ENCODE measurements at regions not wholly inside any gene's neighbourhood (a gene's known extent, or its start where the extent isn't known, plus 50 kb on each side); places are given as distances from the start of the nearest gene placed in this dataset.

- Mint-ChIP-seq H3K4me3 (no peak overlapping the region), H3K27me3 (no peaks in the 10 kb centered on the region), H3K36me3 (no peaks in the 10 kb centered on the region), H3K9me3 (peaks cover 11 to 21% (median 15%) of the 10 kb centered on the region in 3 donors), H3K27ac (no peak overlapping the region), H3K4me1 (no peaks in the 10 kb centered on the region)
- no peak overlapping the region for H3K27ac ChIP-seq (ENCODE audit: low read length)
- no peak overlapping the region for H3K4me3 ChIP-seq (ENCODE audit: control insufficient read depth in 1 of 2, extremely low read depth in 1 of 2, low read length in 1 of 2)
- no peaks in the 10 kb centered on the region for H3K27me3 ChIP-seq (replicated peaks in 1 of 2; ENCODE audit: control insufficient read depth in 2 of 2, extremely low read depth in 1 of 2, insufficient read depth in 2 of 2, low read length in 1 of 2)
- H3K36me3 ChIP-seq (ENCODE audit: control insufficient read depth in 2 of 2, extremely low read depth in 1 of 2, insufficient read depth in 1 of 2, low read length in 1 of 2), result no peaks in the 10 kb centered on the region
- no peaks in the 10 kb centered on the region for H3K9me3 ChIP-seq
- ATAC-seq (replicated peaks in 1 of 4) (no peak), DNase-seq (no peak)
- ChIA-PET POLR2A (no interaction called here), CTCF (no interaction called here)
- WGBS (ENCODE audit: insufficient coverage), result 100% methylated on average over 1 of the region's 5 CpGs
- no peaks in the 10 kb centered on the region for H3K4me1 ChIP-seq (ENCODE audit: control insufficient read depth in 1 of 2, extremely low read depth in 1 of 2, insufficient read depth in 2 of 2, low read length in 2 of 2)
Measured at GRCh38 chr9:16974436-16974835, 104.0 kb upstream of the BNC2 start.

DNA sequence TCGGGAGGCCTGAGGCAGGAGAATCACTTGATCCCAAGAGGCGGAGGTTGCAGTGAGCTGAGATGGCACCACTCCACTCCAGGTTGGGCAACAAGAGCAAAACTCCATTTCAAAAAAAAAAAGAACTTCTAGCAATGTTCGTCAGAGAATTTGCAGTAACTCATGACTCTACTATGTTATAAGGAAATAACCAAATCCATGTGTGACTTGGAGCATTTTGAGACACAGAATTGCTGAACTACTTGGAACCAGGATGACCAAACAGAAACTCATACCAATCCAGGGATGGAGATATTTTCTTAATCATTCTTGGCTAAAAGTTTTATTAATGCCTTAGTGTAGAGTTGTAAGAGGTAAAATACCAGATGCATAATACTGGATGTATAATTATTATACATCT is 99.9 kb upstream of the BNC2 start:
- H3K4me3 ChIP-seq (ENCODE audit: control insufficient read depth in 1 of 2, extremely low read depth in 1 of 2, low read length in 1 of 2), result no peak overlapping the region
- no peak overlapping the region for H3K27ac Mint-ChIP-seq

GRCh38 chr9:16964228-16964627 is 93.8 kb upstream of the BNC2 start:
- no peak overlapping the region for H3K4me3 Mint-ChIP-seq
- no peak overlapping the region for H3K27ac Mint-ChIP-seq
- no peaks in the 10 kb centered on the region for H3K27me3 ChIP-seq (replicated peaks in 1 of 2; ENCODE audit: control insufficient read depth in 2 of 2, extremely low read depth in 1 of 2, insufficient read depth in 2 of 2, low read length in 1 of 2)
- POLR2A ChIA-PET, result no interaction called here
- H3K36me3 Mint-ChIP-seq, result no peaks in the 10 kb centered on the region
- H3K9me3 ChIP-seq, result no peaks in the 10 kb centered on the region
- WGBS (ENCODE audit: insufficient coverage), result no CpG with 5 or more reads among the region's 10 CpGs
- no peaks in the 10 kb centered on the region for H3K27me3 Mint-ChIP-seq
- no peaks in the 10 kb centered on the region for H3K4me1 Mint-ChIP-seq
- H3K27ac ChIP-seq (ENCODE audit: low read length), result no peak overlapping the region
- no peak overlapping the region for H3K4me3 ChIP-seq (ENCODE audit: control insufficient read depth in 1 of 2, extremely low read depth in 1 of 2, low read length in 1 of 2)
- peaks cover 15 to 33% (median 25%) of the 10 kb centered on the region in 3 donors for H3K9me3 Mint-ChIP-seq
- H3K4me1 ChIP-seq (ENCODE audit: control insufficient read depth in 1 of 2, extremely low read depth in 1 of 2, insufficient read depth in 2 of 2, low read length in 2 of 2), result no peaks in the 10 kb centered on the region
- H3K36me3 ChIP-seq (ENCODE audit: control insufficient read depth in 2 of 2, extremely low read depth in 1 of 2, insufficient read depth in 1 of 2, low read length in 1 of 2), result no peaks in the 10 kb centered on the region
- ATAC-seq (replicated peaks in 1 of 4), result no peak
- CTCF ChIA-PET, result no interaction called here
- no peak for DNase-seq

More for the DNA sequence above, 99.9 kb upstream of the BNC2 start:
- POLR2A ChIA-PET, result no interaction called here
- no peak for DNase-seq
- Histone ChIP-seq H3K36me3 (ENCODE audit: control insufficient read depth in 2 of 2, extremely low read depth in 1 of 2, insufficient read depth in 1 of 2, low read length in 1 of 2) (no peaks in the 10 kb centered on the region), H3K4me1 (ENCODE audit: control insufficient read depth in 1 of 2, extremely low read depth in 1 of 2, insufficient read depth in 2 of 2, low read length in 2 of 2) (no peaks in the 10 kb centered on the region), H3K27ac (ENCODE audit: low read length) (no peak overlapping the region), H3K9me3 (no peaks in the 10 kb centered on the region), H3K27me3 (replicated peaks in 1 of 2; ENCODE audit: control insufficient read depth in 2 of 2, extremely low read depth in 1 of 2, insufficient read depth in 2 of 2, low read length in 1 of 2) (no peaks in the 10 kb centered on the region)
- WGBS (ENCODE audit: insufficient coverage), result 20% methylated on average over 1 of the region's 3 CpGs
- CTCF ChIA-PET, result no interaction called here
- no peak overlapping the region for H3K4me3 Mint-ChIP-seq
- H3K9me3 Mint-ChIP-seq, result peaks cover 18 to 22% (median 20%) of the 10 kb centered on the region in 3 donors
- H3K36me3 Mint-ChIP-seq, result no peaks in the 10 kb centered on the region
- no peak for ATAC-seq (replicated peaks in 1 of 4)
- no peaks in the 10 kb centered on the region for H3K4me1 Mint-ChIP-seq
- H3K27me3 Mint-ChIP-seq, result no peaks in the 10 kb centered on the region

DNA sequence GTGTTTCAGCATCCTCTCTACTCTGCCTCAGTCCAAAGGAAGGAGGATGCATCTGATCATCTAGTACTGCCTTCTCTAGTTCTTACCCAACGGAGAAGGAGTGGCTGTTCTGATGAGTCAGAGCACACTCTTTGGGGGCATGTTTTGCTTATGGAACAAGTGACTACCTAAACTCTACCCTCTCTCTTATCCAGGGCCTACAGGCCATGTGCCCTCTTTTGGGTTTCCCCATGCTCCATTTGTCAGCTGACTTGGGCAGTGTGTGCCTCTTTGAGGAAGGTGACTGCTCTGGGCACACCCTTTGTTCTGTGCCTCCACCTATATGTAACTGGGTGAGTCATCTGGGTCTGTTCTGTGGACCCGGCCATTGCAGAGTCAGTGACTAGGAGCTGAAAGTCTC is 89.6 kb upstream of the BNC2 start:
- no peaks in the 10 kb centered on the region for H3K27me3 ChIP-seq (replicated peaks in 1 of 2; ENCODE audit: control insufficient read depth in 2 of 2, extremely low read depth in 1 of 2, insufficient read depth in 2 of 2, low read length in 1 of 2)
- no peak overlapping the region for H3K27ac ChIP-seq (ENCODE audit: low read length)
- CTCF ChIA-PET, result no interaction called here
- H3K9me3 ChIP-seq, result no peaks in the 10 kb centered on the region
- Mint-ChIP-seq H3K27ac (no peak overlapping the region), H3K4me3 (no peak overlapping the region), H3K9me3 (peaks cover 16 to 30% (median 17%) of the 10 kb centered on the region in 3 donors), H3K27me3 (no peaks in the 10 kb centered on the region), H3K4me1 (no peaks in the 10 kb centered on the region), H3K36me3 (no peaks in the 10 kb centered on the region)
- WGBS (ENCODE audit: insufficient coverage), result 88% methylated on average over 1 of the region's 2 CpGs
- DNase-seq (no peak), ATAC-seq (replicated peaks in 1 of 4) (no peak)
- H3K36me3 ChIP-seq (ENCODE audit: control insufficient read depth in 2 of 2, extremely low read depth in 1 of 2, insufficient read depth in 1 of 2, low read length in 1 of 2), result no peaks in the 10 kb centered on the region
- no peaks in the 10 kb centered on the region for H3K4me1 ChIP-seq (ENCODE audit: control insufficient read depth in 1 of 2, extremely low read depth in 1 of 2, insufficient read depth in 2 of 2, low read length in 2 of 2)
- POLR2A ChIA-PET, result no interaction called here
- no peak overlapping the region for H3K4me3 ChIP-seq (ENCODE audit: control insufficient read depth in 1 of 2, extremely low read depth in 1 of 2, low read length in 1 of 2)

- no peak overlapping the region for H3K4me3 ChIP-seq (ENCODE audit: control insufficient read depth in 1 of 2, extremely low read depth in 1 of 2, low read length in 1 of 2)
- no peaks in the 10 kb centered on the region for H3K36me3 ChIP-seq (ENCODE audit: control insufficient read depth in 2 of 2, extremely low read depth in 1 of 2, insufficient read depth in 1 of 2, low read length in 1 of 2)
- H3K27ac ChIP-seq (ENCODE audit: low read length), result no peak overlapping the region
- no peaks in the 10 kb centered on the region for H3K4me1 ChIP-seq (ENCODE audit: control insufficient read depth in 1 of 2, extremely low read depth in 1 of 2, insufficient read depth in 2 of 2, low read length in 2 of 2)
- Mint-ChIP-seq H3K27me3 (no peaks in the 10 kb centered on the region), H3K27ac (no peak overlapping the region), H3K9me3 (peaks cover 16 to 34% (median 17%) of the 10 kb centered on the region in 3 donors), H3K36me3 (no peaks in the 10 kb centered on the region), H3K4me1 (no peaks in the 10 kb centered on the region), H3K4me3 (no peak overlapping the region)
- no peaks in the 10 kb centered on the region for H3K27me3 ChIP-seq (replicated peaks in 1 of 2; ENCODE audit: control insufficient read depth in 2 of 2, extremely low read depth in 1 of 2, insufficient read depth in 2 of 2, low read length in 1 of 2)
- ChIA-PET POLR2A (no interaction called here), CTCF (no interaction called here)
- no peak for DNase-seq
- no peaks in the 10 kb centered on the region for H3K9me3 ChIP-seq
- no peak for ATAC-seq (replicated peaks in 1 of 4)
Measured at GRCh38 chr9:16959391-16959790, 88.9 kb upstream of the BNC2 start.

DNA sequence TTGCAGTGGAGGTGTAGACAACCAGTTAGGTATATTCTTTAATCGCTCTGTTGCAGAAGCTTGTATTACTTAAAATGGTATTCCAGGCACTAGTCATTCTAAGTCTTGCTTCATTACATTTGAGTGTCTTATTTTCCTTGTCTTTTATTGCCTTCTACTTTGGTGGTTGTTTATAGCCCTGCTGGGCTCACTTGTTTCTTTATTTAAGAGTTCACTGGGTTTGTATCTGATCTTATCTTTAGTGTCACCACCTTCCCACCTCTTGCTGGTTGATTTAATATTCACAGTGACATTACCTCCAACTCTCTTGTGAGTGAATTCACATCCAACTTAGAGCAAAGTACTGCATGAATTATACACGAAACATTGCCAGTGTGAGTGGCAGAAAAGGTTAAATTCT is 83.6 kb upstream of the BNC2 start:
- Mint-ChIP-seq H3K9me3 (peaks cover 0 to 7% (median 6%) of the 10 kb centered on the region in 3 donors), H3K36me3 (no peaks in the 10 kb centered on the region), H3K4me1 (no peaks in the 10 kb centered on the region), H3K4me3 (no peak overlapping the region), H3K27me3 (no peaks in the 10 kb centered on the region), H3K27ac (no peak overlapping the region)
- Histone ChIP-seq H3K4me3 (ENCODE audit: control insufficient read depth in 1 of 2, extremely low read depth in 1 of 2, low read length in 1 of 2) (no peak overlapping the region), H3K27me3 (replicated peaks in 1 of 2; ENCODE audit: control insufficient read depth in 2 of 2, extremely low read depth in 1 of 2, insufficient read depth in 2 of 2, low read length in 1 of 2) (no peaks in the 10 kb centered on the region), H3K9me3 (no peaks in the 10 kb centered on the region), H3K4me1 (ENCODE audit: control insufficient read depth in 1 of 2, extremely low read depth in 1 of 2, insufficient read depth in 2 of 2, low read length in 2 of 2) (no peaks in the 10 kb centered on the region), H3K36me3 (ENCODE audit: control insufficient read depth in 2 of 2, extremely low read depth in 1 of 2, insufficient read depth in 1 of 2, low read length in 1 of 2) (no peaks in the 10 kb centered on the region), H3K27ac (ENCODE audit: low read length) (no peak overlapping the region)
- no peak for DNase-seq
- ChIA-PET POLR2A (no interaction called here), CTCF (no interaction called here)
- no CpG with 5 or more reads among the region's 2 CpGs for WGBS (ENCODE audit: insufficient coverage)
- ATAC-seq (replicated peaks in 1 of 4), result no peak

GRCh38 chr9:16951502-16951901 is 81.0 kb upstream of the BNC2 start:
- Histone ChIP-seq H3K4me3 (ENCODE audit: control insufficient read depth in 1 of 2, extremely low read depth in 1 of 2, low read length in 1 of 2) (no peak overlapping the region), H3K9me3 (no peaks in the 10 kb centered on the region), H3K27ac (ENCODE audit: low read length) (no peak overlapping the region), H3K27me3 (replicated peaks in 1 of 2; ENCODE audit: control insufficient read depth in 2 of 2, extremely low read depth in 1 of 2, insufficient read depth in 2 of 2, low read length in 1 of 2) (no peaks in the 10 kb centered on the region), H3K36me3 (ENCODE audit: control insufficient read depth in 2 of 2, extremely low read depth in 1 of 2, insufficient read depth in 1 of 2, low read length in 1 of 2) (no peaks in the 10 kb centered on the region), H3K4me1 (ENCODE audit: control insufficient read depth in 1 of 2, extremely low read depth in 1 of 2, insufficient read depth in 2 of 2, low read length in 2 of 2) (no peaks in the 10 kb centered on the region)
- H3K27ac Mint-ChIP-seq, result no peak overlapping the region
- H3K36me3 Mint-ChIP-seq, result no peaks in the 10 kb centered on the region
- ChIA-PET POLR2A (no interaction called here), CTCF (interaction anchor here in 1 of 2 donors (0.5 kb wide), 1 partner anchor 39 kb away, joined by 4 read pairs; no protein-coding TSS in a partner anchor)
- H3K27me3 Mint-ChIP-seq, result no peaks in the 10 kb centered on the region
- DNase-seq (no peak), ATAC-seq (replicated peaks in 1 of 4) (no peak)
- H3K9me3 Mint-ChIP-seq, result peaks cover 2 to 6% (median 4%) of the 10 kb centered on the region in 3 donors
- H3K4me3 Mint-ChIP-seq, result no peak overlapping the region
- no peaks in the 10 kb centered on the region for H3K4me1 Mint-ChIP-seq
- no CpG with 5 or more reads among the region's 2 CpGs for WGBS (ENCODE audit: insufficient coverage)
